ENCODE measurements at regions not wholly inside any gene's neighbourhood (a gene's known extent, or its start where the extent isn't known, plus 50 kb on each side); places are given as distances from the start of the nearest gene placed in this dataset.

DNA sequence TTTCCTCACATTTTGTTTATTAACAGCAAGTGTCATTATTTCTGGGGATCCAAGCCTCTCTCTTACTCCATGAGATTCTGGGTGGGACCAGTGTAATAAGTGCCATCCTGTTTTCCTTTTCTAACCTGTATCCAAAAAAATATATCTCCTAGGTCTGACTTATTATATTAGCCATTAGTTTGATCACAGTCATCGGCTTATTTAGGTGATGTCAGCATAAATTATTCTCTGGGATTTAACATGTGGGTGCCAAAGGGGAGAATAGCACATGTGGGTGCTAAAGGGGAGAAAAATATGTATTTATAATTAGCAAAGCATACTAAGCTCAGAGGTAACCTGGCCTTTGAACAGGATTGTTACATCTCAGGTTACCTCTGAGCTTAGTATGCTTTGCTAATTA lies 293.8 kb upstream of the SEMA3D start:
- TF ChIP-seq, protein P1, sequence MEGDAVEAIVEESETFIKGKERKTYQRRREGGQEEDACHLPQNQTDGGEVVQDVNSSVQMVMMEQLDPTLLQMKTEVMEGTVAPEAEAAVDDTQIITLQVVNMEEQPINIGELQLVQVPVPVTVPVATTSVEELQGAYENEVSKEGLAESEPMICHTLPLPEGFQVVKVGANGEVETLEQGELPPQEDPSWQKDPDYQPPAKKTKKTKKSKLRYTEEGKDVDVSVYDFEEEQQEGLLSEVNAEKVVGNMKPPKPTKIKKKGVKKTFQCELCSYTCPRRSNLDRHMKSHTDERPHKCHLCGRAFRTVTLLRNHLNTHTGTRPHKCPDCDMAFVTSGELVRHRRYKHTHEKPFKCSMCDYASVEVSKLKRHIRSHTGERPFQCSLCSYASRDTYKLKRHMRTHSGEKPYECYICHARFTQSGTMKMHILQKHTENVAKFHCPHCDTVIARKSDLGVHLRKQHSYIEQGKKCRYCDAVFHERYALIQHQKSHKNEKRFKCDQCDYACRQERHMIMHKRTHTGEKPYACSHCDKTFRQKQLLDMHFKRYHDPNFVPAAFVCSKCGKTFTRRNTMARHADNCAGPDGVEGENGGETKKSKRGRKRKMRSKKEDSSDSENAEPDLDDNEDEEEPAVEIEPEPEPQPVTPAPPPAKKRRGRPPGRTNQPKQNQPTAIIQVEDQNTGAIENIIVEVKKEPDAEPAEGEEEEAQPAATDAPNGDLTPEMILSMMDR (IDR thresholded peaks at IDR 0.05), result no peak
- no peak for TF ChIP-seq POLR2A (IDR thresholded peaks at IDR 0.05)
